ENCODE measurements at regions not wholly inside any gene's neighbourhood (a gene's known extent, or its start where the extent isn't known, plus 50 kb on each side); places are given as distances from the start of the nearest gene placed in this dataset.

GRCh38 chr18:8536922-8537321 is 72.3 kb upstream of the RAB12 start:
- Histone ChIP-seq H3K27ac (no peak overlapping the region), H3K27me3 (no peaks in the 10 kb centered on the region), H3K36me3 (replicated peaks in 1 of 2) (no peaks in the 10 kb centered on the region), H3K4me3 (peak overlapping the region in 1 of 4 donors; percentile 6), H3K4me1 (replicated peaks in 1 of 2) (no peaks in the 10 kb centered on the region), H3K9me3 (replicated peaks in 1 of 3) (no peaks in the 10 kb centered on the region)
- intact Hi-C loops (cut with DNase I): no loop called here
- peak in 6 of 7 donors; percentile 20 to 51 (median 40) for DNase-seq
- 34 to 49% (median 44%) methylated on average over 10 to 14 of the region's 14 CpGs for WGBS, 4 donors
- TF ChIP-seq POLR2A (IDR thresholded peaks at IDR 0.05): no peak
- TF ChIP-seq CTCF (IDR thresholded peaks at IDR 0.05): no peak

- no peak overlapping the region for H3K27ac ChIP-seq
- H3K4me1 ChIP-seq (replicated peaks in 1 of 2): no peaks in the 10 kb centered on the region
- intact Hi-C loops (cut with DNase I): no loop called here
- 81 to 94% (median 90%) methylated on average over 17 of the region's 17 CpGs for WGBS, 4 donors
- H3K9me3 ChIP-seq (replicated peaks in 1 of 3): no peaks in the 10 kb centered on the region
- TF ChIP-seq CTCF (IDR thresholded peaks at IDR 0.05) (no peak), POLR2A (IDR thresholded peaks at IDR 0.05) (no peak)
- H3K36me3 ChIP-seq (replicated peaks in 1 of 2): no peaks in the 10 kb centered on the region
- no peak for DNase-seq
- peak overlapping the region in 1 of 4 donors; percentile 6 for H3K4me3 ChIP-seq
- H3K27me3 ChIP-seq: no peaks in the 10 kb centered on the region
Observed at GRCh38 chr18:8537400-8537799, 71.8 kb upstream of the RAB12 start.

- intact Hi-C loops (cut with DNase I): no loop called here
- H3K27me3 ChIP-seq: no peaks in the 10 kb centered on the region
- WGBS, 4 donors: 79 to 91% (median 84%) methylated on average over 2 of the region's 2 CpGs
Observed at GRCh38 chr18:8538935-8539334, 70.3 kb upstream of the RAB12 start.

GRCh38 chr18:8546677-8547076 is 62.6 kb upstream of the RAB12 start:
- intact Hi-C loops (cut with DNase I): no loop called here
- Histone ChIP-seq H3K27me3 (no peaks in the 10 kb centered on the region), H3K4me1 (replicated peaks in 1 of 2) (no peaks in the 10 kb centered on the region), H3K4me3 (no peak overlapping the region), H3K27ac (no peak overlapping the region), H3K36me3 (replicated peaks in 1 of 2) (no peaks in the 10 kb centered on the region), H3K9me3 (replicated peaks in 1 of 3) (no peaks in the 10 kb centered on the region)
- 85 to 95% (median 93%) methylated on average over 5 of the region's 5 CpGs for WGBS, 4 donors
- no peak for TF ChIP-seq POLR2A (IDR thresholded peaks at IDR 0.05)
- TF ChIP-seq CTCF (IDR thresholded peaks at IDR 0.05): no peak
- DNase-seq: no peak

More at GRCh38 chr18:8538935-8539334, 70.3 kb upstream of the RAB12 start:
- Histone ChIP-seq H3K36me3 (replicated peaks in 1 of 2) (no peaks in the 10 kb centered on the region), H3K27ac (no peak overlapping the region), H3K4me1 (replicated peaks in 1 of 2) (no peaks in the 10 kb centered on the region), H3K4me3 (no peak overlapping the region), H3K9me3 (replicated peaks in 1 of 3) (no peaks in the 10 kb centered on the region)
- no peak for DNase-seq
- no peak for TF ChIP-seq POLR2A (IDR thresholded peaks at IDR 0.05)
- no peak for TF ChIP-seq CTCF (IDR thresholded peaks at IDR 0.05)
